Mesenchymal stem cell (in vitro differentiated cells and primary cell): ENCODE measurements at regions not wholly inside any gene's neighbourhood (a gene's known extent, or its start where the extent isn't known, plus 50 kb on each side); places are given as distances from the start of the nearest gene placed in this dataset.

Experiments
- DNase-seq: peaks from one replicate; pipeline ENCODE4 v3.0.0-alpha.2; 2013
- H2AFZ ChIP-seq: one replicate; pipeline ENCODE4 v1.6.1; 2013; ENCODE audit warnings: low read depth, mild to moderate bottlenecking, control low read depth, inconsistent platforms, low read length, moderate library complexity
- H2AK5ac ChIP-seq: 2 replicates; pipeline ENCODE4 v1.6.1; 2013; ENCODE audit warnings: low read length, moderate library complexity, mild to moderate bottlenecking, inconsistent platforms; ENCODE audit not compliant: severe bottlenecking
- H2BK120ac ChIP-seq: one replicate; pipeline ENCODE4 v1.6.1; 2013; ENCODE audit warnings: low read depth, mild to moderate bottlenecking, inconsistent platforms, low read length, moderate library complexity
- H2BK12ac ChIP-seq, 2 experiments: one replicate each; pipeline ENCODE4 v1.6.1; 2013; ENCODE audit warnings: inconsistent platforms in 2 of 2, low read length in 2 of 2, mild to moderate bottlenecking in 2 of 2, moderate library complexity in 2 of 2, control low read depth in 1 of 2
- H2BK15ac ChIP-seq: one replicate; pipeline ENCODE4 v1.6.1; 2013; ENCODE audit warnings: mild to moderate bottlenecking, low read depth, inconsistent platforms; ENCODE audit not compliant: poor library complexity, severe bottlenecking
- H2BK5ac ChIP-seq: 2 replicates; pipeline ENCODE4 v1.6.1; 2013; ENCODE audit warnings: low read depth, mild to moderate bottlenecking, low read length, control low read depth, inconsistent platforms; ENCODE audit not compliant: poor library complexity, severe bottlenecking
- H3K14ac ChIP-seq, 2 experiments: one replicate each; pipeline ENCODE4 v1.6.1; 2013; ENCODE audit warnings: inconsistent platforms in 2 of 2, low read length in 2 of 2, control low read depth in 1 of 2, mild to moderate bottlenecking in 1 of 2, moderate library complexity in 1 of 2
- H3K18ac ChIP-seq, 2 experiments: one replicate each; pipeline ENCODE4 v1.6.1; 2013; ENCODE audit warnings: inconsistent platforms in 2 of 2, low read length in 2 of 2, control low read depth in 1 of 2, low read depth in 1 of 2, mild to moderate bottlenecking in 1 of 2
- H3K23ac ChIP-seq, 2 experiments: one replicate each; pipeline ENCODE4 v1.6.1; 2013; ENCODE audit warnings: inconsistent platforms in 2 of 2, low read length in 2 of 2, mild to moderate bottlenecking in 2 of 2, moderate library complexity in 2 of 2, control low read depth in 1 of 2
- H3K27ac ChIP-seq: 2 replicates; pipeline ENCODE4 v1.5.1; 2013; ENCODE audit warnings: mild to moderate bottlenecking, moderate library complexity, low read length, control low read depth, inconsistent platforms; ENCODE audit not compliant: poor library complexity, severe bottlenecking
- H3K27me3 ChIP-seq, 2 experiments: 2 replicates each; pipeline versions ENCODE4 v1.6.1 to v1.7.0; 2013; ENCODE audit warnings: low read length in 2 of 2, mild to moderate bottlenecking in 2 of 2, moderate library complexity in 2 of 2, control low read depth in 1 of 2, inconsistent platforms in 1 of 2; ENCODE audit not compliant: control insufficient read depth in 1 of 2, insufficient read depth in 1 of 2
- H3K36me3 ChIP-seq, 2 experiments: 2 replicates each; pipeline versions ENCODE4 v1.6.1 to v1.7.0; 2013; ENCODE audit warnings: low read length in 2 of 2, control low read depth in 1 of 2, inconsistent platforms in 1 of 2, low read depth in 1 of 2, mild to moderate bottlenecking in 1 of 2; ENCODE audit not compliant: insufficient read depth in 2 of 2, control insufficient read depth in 1 of 2
- H3K4ac ChIP-seq, 2 experiments: one replicate each; pipeline ENCODE4 v1.6.1; 2013; ENCODE audit warnings: inconsistent platforms in 2 of 2, low read length in 2 of 2, mild to moderate bottlenecking in 2 of 2, moderate library complexity in 2 of 2, control low read depth in 1 of 2, low read depth in 1 of 2
- H3K4me1 ChIP-seq: 2 replicates; pipeline ENCODE4 v1.6.1; 2013; ENCODE audit warnings: low read depth, low read length, control low read depth; ENCODE audit not compliant: control insufficient read depth, insufficient read depth
- H3K4me2 ChIP-seq: 2 replicates; pipeline ENCODE4 v1.6.1; 2013; ENCODE audit warnings: low read length, mild to moderate bottlenecking, inconsistent platforms; ENCODE audit not compliant: poor library complexity, severe bottlenecking
- H3K4me3 ChIP-seq, 2 experiments: 2 replicates each; pipeline versions ENCODE4 v1.5.1 to v1.7.0; 2013; ENCODE audit warnings: low read length in 2 of 2, mild to moderate bottlenecking in 2 of 2, control low read depth in 1 of 2, low read depth in 1 of 2; ENCODE audit not compliant: insufficient read depth in 1 of 2
- H3K79me1 ChIP-seq: replicated peaks from 2 replicates; pipeline ENCODE4 v1.6.1; 2013; ENCODE audit warnings: mild to moderate bottlenecking, control low read depth, low read length, inconsistent platforms; ENCODE audit not compliant: poor library complexity, severe bottlenecking
- H3K9ac ChIP-seq: 2 replicates; pipeline ENCODE4 v1.7.0; 2013; ENCODE audit warnings: mild to moderate bottlenecking, low read length, moderate library complexity
- H3K9me3 ChIP-seq: 2 replicates; pipeline ENCODE4 v1.7.0; 2013; ENCODE audit warnings: mild to moderate bottlenecking, low read length; ENCODE audit not compliant: control insufficient read depth
- H4K8ac ChIP-seq: one replicate; pipeline ENCODE4 v1.6.1; 2013; ENCODE audit warnings: inconsistent platforms, mild to moderate bottlenecking, low read length, moderate library complexity
- H4K91ac ChIP-seq: one replicate; pipeline ENCODE4 v1.6.1; 2013; ENCODE audit warnings: mild to moderate bottlenecking, low read length, inconsistent platforms
- WGBS: methylation state at CpG from one replicate; pipeline ENCODE4 v1.1.7; 2013; ENCODE audit warnings: mixed read lengths; 5-methylcytosine and 5-hydroxymethylcytosine counted together

DNA sequence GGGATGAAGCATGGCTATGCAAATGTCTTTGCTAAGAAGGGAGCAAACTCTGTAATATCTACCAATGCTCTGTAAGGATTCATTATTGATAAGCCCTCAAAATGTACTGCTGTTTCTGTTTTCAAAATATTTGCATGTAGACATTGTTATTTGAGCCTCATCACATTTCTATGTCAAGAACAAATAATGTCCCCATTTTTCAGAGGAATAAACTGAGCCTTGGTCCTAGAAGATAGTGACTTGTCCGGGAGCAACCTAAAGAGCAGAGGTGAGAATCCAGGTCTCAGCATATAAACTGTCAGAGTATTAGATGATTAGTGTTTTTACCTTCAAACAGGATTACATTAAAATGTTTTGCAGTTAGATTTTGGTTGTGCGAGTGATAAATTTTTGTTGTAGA is 125.5 kb upstream of the SRRM4 start:
- H2BK120ac ChIP-seq, result no peak overlapping the region
- no peak overlapping the region for H3K9ac ChIP-seq
- H2BK15ac ChIP-seq, result no peak overlapping the region
- no peaks in the 10 kb centered on the region for H3K36me3 ChIP-seq
- no peaks in the 10 kb centered on the region for H3K9me3 ChIP-seq
- H3K4me3 ChIP-seq, result no peak overlapping the region
- H3K79me1 ChIP-seq, result no peaks in the 10 kb centered on the region
- WGBS, result 80% methylated on average over 1 of the region's 2 CpGs
- no peak for DNase-seq
- no peak overlapping the region for H4K8ac ChIP-seq
- H3K4me2 ChIP-seq, result no peak overlapping the region
- no peak overlapping the region for H3K4ac ChIP-seq
- H2AK5ac ChIP-seq, result no peak overlapping the region
- H2AFZ ChIP-seq, result no peak overlapping the region
- H3K27me3 ChIP-seq, result no peaks in the 10 kb centered on the region
- no peak overlapping the region for H2BK5ac ChIP-seq
- no peak overlapping the region for H3K14ac ChIP-seq
- H2BK12ac ChIP-seq, result no peak overlapping the region
- no peaks in the 10 kb centered on the region for H3K4me1 ChIP-seq
- no peak overlapping the region for H3K18ac ChIP-seq
- H3K27ac ChIP-seq, result no peak overlapping the region
- no peak overlapping the region for H3K23ac ChIP-seq
- no peak overlapping the region for H4K91ac ChIP-seq

DNA sequence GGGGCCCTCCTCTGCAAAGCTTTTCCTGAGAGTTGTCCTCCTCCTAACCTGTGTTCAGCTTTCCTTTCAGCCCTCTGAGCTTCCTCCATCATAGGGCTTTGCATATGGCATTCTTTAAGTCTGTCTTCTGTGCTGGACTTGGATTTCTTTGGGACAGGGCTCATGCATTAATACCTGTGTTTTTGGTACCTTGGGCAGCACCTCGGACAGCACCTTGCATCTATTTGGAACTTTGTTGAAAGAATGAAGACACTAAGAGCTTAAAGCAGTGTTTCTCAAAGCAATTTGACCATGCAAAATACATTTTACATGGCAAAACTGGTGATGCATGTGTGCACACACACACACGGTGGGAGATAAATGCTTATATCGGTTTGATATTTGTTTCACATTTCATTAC is 115.0 kb upstream of the SRRM4 start:
- Histone ChIP-seq H4K91ac (no peak overlapping the region), H3K4me3 (no peak overlapping the region), H2AK5ac (no peak overlapping the region), H3K9ac (no peak overlapping the region), H3K18ac (no peak overlapping the region), H3K4ac (no peak overlapping the region), H2BK15ac (no peak overlapping the region), H3K36me3 (no peaks in the 10 kb centered on the region), H3K79me1 (no peaks in the 10 kb centered on the region), H2AFZ (no peak overlapping the region), H3K9me3 (no peaks in the 10 kb centered on the region), H3K4me1 (no peaks in the 10 kb centered on the region), H3K23ac (no peak overlapping the region), H3K27me3 (peaks cover 0 to 3% of the 10 kb centered on the region in 2 experiments), H2BK120ac (no peak overlapping the region), H4K8ac (no peak overlapping the region), H3K4me2 (no peak overlapping the region), H2BK5ac (no peak overlapping the region), H2BK12ac (no peak overlapping the region), H3K14ac (no peak overlapping the region), H3K27ac (no peak overlapping the region)
- WGBS, result 6% methylated on average over 3 of the region's 3 CpGs
- no peak for DNase-seq

DNA sequence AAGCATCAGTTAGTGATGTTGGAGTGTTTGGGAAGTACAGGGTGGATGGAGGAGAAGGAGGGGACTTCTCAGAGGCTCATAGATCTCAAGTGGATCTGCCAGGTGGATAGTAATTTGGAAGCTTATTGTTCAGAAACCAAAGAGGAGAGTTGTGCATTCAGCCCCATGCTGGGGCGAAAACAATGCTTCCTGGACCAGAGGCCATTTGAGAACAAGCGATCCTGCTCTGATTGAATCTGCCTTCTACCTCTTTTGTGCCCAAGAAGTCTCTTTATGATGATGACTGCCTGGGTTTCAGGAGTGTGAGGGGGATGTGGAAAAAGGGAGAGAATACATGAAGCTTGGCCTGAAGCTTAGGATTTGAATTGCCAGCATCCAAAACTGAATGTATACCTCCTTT is 110.8 kb upstream of the SRRM4 start:
- no peak overlapping the region for H4K91ac ChIP-seq
- H3K36me3 ChIP-seq, result no peaks in the 10 kb centered on the region
- no peak overlapping the region for H3K4me3 ChIP-seq
- no peak overlapping the region for H2AFZ ChIP-seq
- no peak overlapping the region for H2AK5ac ChIP-seq
- WGBS, result 64% methylated on average over 2 of the region's 2 CpGs
- no peak overlapping the region for H3K14ac ChIP-seq
- peaks cover 0 to 3% of the 10 kb centered on the region in 2 experiments for H3K27me3 ChIP-seq
- H3K27ac ChIP-seq, result no peak overlapping the region
- H3K4me1 ChIP-seq, result no peaks in the 10 kb centered on the region
- no peak overlapping the region for H3K23ac ChIP-seq
- H2BK5ac ChIP-seq, result no peak overlapping the region
- H3K18ac ChIP-seq, result no peak overlapping the region
- no peak overlapping the region for H2BK12ac ChIP-seq
- H3K9ac ChIP-seq, result no peak overlapping the region
- no peaks in the 10 kb centered on the region for H3K79me1 ChIP-seq
- H4K8ac ChIP-seq, result no peak overlapping the region
- H2BK120ac ChIP-seq, result no peak overlapping the region
- H2BK15ac ChIP-seq, result no peak overlapping the region
- no peak overlapping the region for H3K4ac ChIP-seq
- H3K9me3 ChIP-seq, result no peaks in the 10 kb centered on the region
- DNase-seq, result no peak
- no peak overlapping the region for H3K4me2 ChIP-seq

DNA sequence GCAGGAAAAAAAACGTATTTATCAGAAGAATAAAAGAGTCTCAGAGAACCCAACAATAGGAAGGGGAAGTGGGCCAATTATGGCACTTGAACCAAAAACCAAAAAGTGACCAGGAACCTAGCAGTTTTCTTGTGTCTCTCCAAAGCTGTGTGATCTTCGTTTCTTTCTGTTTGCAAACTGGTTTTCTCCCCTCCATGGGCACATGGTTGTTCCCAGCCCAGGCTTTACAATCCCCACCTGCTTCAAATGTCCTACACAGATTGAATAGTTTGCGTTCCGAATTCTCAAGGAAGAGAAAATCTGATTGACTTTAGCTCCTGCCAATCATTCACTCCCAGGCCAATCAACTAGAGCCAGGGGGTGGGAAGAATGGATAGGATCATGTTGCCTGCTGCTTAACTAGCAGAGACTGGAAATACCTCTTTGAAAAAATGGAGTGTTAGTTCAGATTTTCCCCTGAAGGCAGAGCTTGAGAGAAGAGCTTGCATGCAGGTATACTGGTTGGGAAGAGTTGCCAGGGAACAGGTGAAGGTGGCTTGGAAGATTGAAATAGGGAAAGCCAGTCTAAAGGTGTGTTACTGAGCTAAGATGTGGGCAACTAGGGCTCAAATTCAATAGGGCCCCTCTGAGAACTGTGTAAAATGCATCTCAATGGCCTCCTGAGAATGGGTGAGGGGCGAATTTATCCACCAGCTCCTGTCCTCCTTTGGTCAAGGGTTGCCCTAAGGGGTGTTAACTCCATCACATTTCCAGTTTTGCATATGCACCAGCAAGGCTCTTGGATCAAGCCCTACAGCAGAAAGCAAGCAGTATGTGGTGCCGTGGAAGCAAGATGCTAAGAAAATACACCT is 106.4 kb upstream of the SRRM4 start:
- Histone ChIP-seq H2BK5ac (no peak overlapping the region), H2AK5ac (no peak overlapping the region), H2BK12ac (no peak overlapping the region), H3K18ac (no peak overlapping the region), H3K79me1 (no peaks in the 10 kb centered on the region), H3K4me3 (no peak overlapping the region), H2BK120ac (no peak overlapping the region), H3K9me3 (no peaks in the 10 kb centered on the region), H3K27me3 (no peaks in the 10 kb centered on the region), H3K36me3 (no peaks in the 10 kb centered on the region), H3K14ac (no peak overlapping the region), H4K91ac (no peak overlapping the region), H3K4me2 (no peak overlapping the region), H3K4me1 (no peaks in the 10 kb centered on the region), H4K8ac (no peak overlapping the region), H2BK15ac (no peak overlapping the region), H2AFZ (no peak overlapping the region), H3K27ac (no peak overlapping the region), H3K9ac (no peak overlapping the region), H3K4ac (no peak overlapping the region), H3K23ac (no peak overlapping the region)
- WGBS, result 23% methylated on average over 4 of the region's 6 CpGs
- DNase-seq, result no peak
